GM23338 (cell line): ENCODE measurements at regions not wholly inside any gene's neighbourhood (a gene's known extent, or its start where the extent isn't known, plus 50 kb on each side); places are given as distances from the start of the nearest gene placed in this dataset.
A peak's percentile ranks its signal among the peaks of the same experiment; 100 is the strongest.

Experiments
- ATAC-seq: fragments of 200-7000 bp; cut with Tn5 transposase; 3 replicates; pipeline ENCODE4 v1.9.1; 2020
- DNase-seq: peaks from one replicate; pipeline ENCODE4 v3.0.0-alpha.2; 2015; ENCODE audit warnings: low spot score
- H2AFZ ChIP-seq: fragments of 200-600 bp; sonication (generic); 2 replicates; pipeline ENCODE4 v1.8.0; 2016; ENCODE audit warnings: antibody characterized with exemption, mild to moderate bottlenecking, moderate library complexity
- H3F3A ChIP-seq: fragments of 200-600 bp; sonication (generic); replicated peaks from 2 replicates; pipeline ENCODE4 v1.8.0; 2017; ENCODE audit warnings: antibody characterized with exemption, mixed run types, low read depth
- H3K27ac ChIP-seq: fragments of 200-600 bp; sonication (generic); 2 replicates; pipeline ENCODE4 v1.6.1; 2016; ENCODE audit warnings: low read depth
- H3K27me3 ChIP-seq: fragments of 200-600 bp; sonication (generic); 2 replicates; pipeline ENCODE4 v1.8.0; 2016; ENCODE audit warnings: mild to moderate bottlenecking, mixed run types, moderate library complexity; ENCODE audit not compliant: insufficient read depth
- H3K36me3 ChIP-seq: fragments of 200-600 bp; sonication (generic); 2 replicates; pipeline ENCODE4 v1.8.0; 2016; ENCODE audit warnings: mild to moderate bottlenecking; ENCODE audit not compliant: insufficient read depth
- H3K4me1 ChIP-seq: fragments of 200-600 bp; sonication (generic); 2 replicates; pipeline ENCODE4 v1.8.0; 2016; ENCODE audit warnings: mild to moderate bottlenecking, moderate library complexity; ENCODE audit not compliant: insufficient read depth
- H3K4me2 ChIP-seq: fragments of 200-600 bp; sonication (generic); 2 replicates; pipeline ENCODE4 v1.7.1; 2017; ENCODE audit warnings: mixed run types
- H3K4me3 ChIP-seq: fragments of 200-600 bp; sonication (generic); 2 replicates; pipeline ENCODE4 v1.6.1; 2016; ENCODE audit warnings: mixed run types
- H3K79me2 ChIP-seq: fragments of 200-600 bp; sonication (generic); replicated peaks from 2 replicates; pipeline ENCODE4 v1.8.0; 2017; ENCODE audit warnings: mild to moderate bottlenecking; ENCODE audit not compliant: insufficient read depth
- H3K9me2 ChIP-seq: fragments of 200-600 bp; sonication (generic); 2 replicates; pipeline ENCODE4 v1.8.0; 2017; ENCODE audit not compliant: insufficient read depth
- H4K20me1 ChIP-seq: fragments of 200-600 bp; sonication (generic); replicated peaks from 2 replicates; pipeline ENCODE4 v1.8.0; 2017; ENCODE audit warnings: mild to moderate bottlenecking; ENCODE audit not compliant: insufficient read depth
- H3K27ac Mint-ChIP-seq: 2 replicates; pipeline ENCODE4 v1.8.0; 2020; ENCODE audit warnings: inconsistent platforms, mild to moderate bottlenecking, moderate library complexity, mixed read lengths
- H3K27me3 Mint-ChIP-seq: 3 replicates; pipeline ENCODE4 v1.8.0; 2022; ENCODE audit warnings: low read depth, mild to moderate bottlenecking, moderate library complexity, mixed read lengths, inconsistent platforms; ENCODE audit not compliant: insufficient read depth, poor library complexity
- H3K36me3 Mint-ChIP-seq: 3 replicates; pipeline ENCODE4 v1.8.0; 2021; ENCODE audit warnings: low read depth, mild to moderate bottlenecking, inconsistent platforms, moderate library complexity, mixed read lengths
- H3K4me1 Mint-ChIP-seq: 3 replicates; pipeline ENCODE4 v1.8.0; 2020; ENCODE audit warnings: mild to moderate bottlenecking, inconsistent platforms, mixed read lengths
- H3K4me3 Mint-ChIP-seq: 3 replicates; pipeline ENCODE4 v1.8.0; 2021; ENCODE audit warnings: moderate library complexity, mild to moderate bottlenecking, inconsistent platforms, mixed read lengths
- H3K9me3 Mint-ChIP-seq: 3 replicates; pipeline ENCODE4 v1.8.0; 2020; ENCODE audit warnings: moderate library complexity, mild to moderate bottlenecking, inconsistent platforms, mixed read lengths
- CREB1 ChIP-seq: fragments of 250-450 bp; sonication (Bioruptor Pico); IDR thresholded peaks from 2 replicates; pipeline ENCODE4 v1.5.0; 2020; ENCODE audit warnings: low read depth, mild to moderate bottlenecking, moderate library complexity
- ETS1 ChIP-seq: IDR thresholded peaks from 2 replicates; pipeline ENCODE4 v1.6.1; 2016; ENCODE audit warnings: antibody characterized with exemption
- EZH2 ChIP-seq: fragments of 200-600 bp; sonication (generic); IDR thresholded peaks from one replicate; pipeline ENCODE4 v1.8.0; 2017; ENCODE audit warnings: antibody characterized with exemption, mild to moderate bottlenecking, low read depth; ENCODE audit not compliant: unreplicated experiment
- EZH2phosphoT487 ChIP-seq: fragments of 200-600 bp; sonication (generic); IDR thresholded peaks from one replicate; pipeline ENCODE4 v1.8.1; 2018; ENCODE audit warnings: antibody characterized with exemption; ENCODE audit not compliant: unreplicated experiment
- JUNB ChIP-seq: IDR thresholded peaks from one replicate; pipeline ENCODE4 v1.6.1; 2016; ENCODE audit warnings: antibody characterized with exemption; ENCODE audit not compliant: unreplicated experiment
- NANOG ChIP-seq: IDR thresholded peaks from 2 replicates; pipeline ENCODE4 v1.6.1; 2016; ENCODE audit warnings: antibody characterized with exemption, borderline replicate concordance
- POLR2AphosphoS5 ChIP-seq: IDR thresholded peaks from 2 replicates; pipeline ENCODE4 v1.6.1; 2016; ENCODE audit warnings: antibody characterized with exemption, low read depth
- REST ChIP-seq: IDR thresholded peaks from one replicate; pipeline ENCODE4 v1.6.1; 2018; ENCODE audit warnings: antibody characterized with exemption; ENCODE audit not compliant: unreplicated experiment
- STAT1 ChIP-seq: IDR thresholded peaks from one replicate; pipeline ENCODE4 v1.6.1; 2016; ENCODE audit warnings: antibody characterized with exemption; ENCODE audit not compliant: unreplicated experiment
- ZNF114 ChIP-seq: fragments of 250-450 bp; sonication (Bioruptor Pico); IDR thresholded peaks from 2 replicates; pipeline ENCODE4 v1.5.0; 2020; ENCODE audit warnings: mild to moderate bottlenecking, moderate library complexity
- ZNF331 ChIP-seq: fragments of 250-450 bp; sonication (Bioruptor Pico); IDR thresholded peaks from 2 replicates; pipeline ENCODE4 v1.5.0; 2020; ENCODE audit warnings: low read depth, mild to moderate bottlenecking, moderate library complexity
- TF ChIP-seq, protein P1 (sequence below), 2 experiments: fragments of 200-600 bp in 1 of 2; sonication (generic) in 1 of 2; conservative IDR thresholded peaks; 2 replicates each; pipeline versions ENCODE4 v1.5.1 to v1.6.1; 2016 to 2017; ENCODE audit warnings: antibody characterized with exemption in 2 of 2, low read depth in 2 of 2, mild to moderate bottlenecking in 2 of 2, moderate library complexity in 1 of 2
- TF ChIP-seq, protein P2 (sequence below): fragments of 250-450 bp; sonication (Bioruptor Pico); IDR thresholded peaks from 2 replicates; pipeline ENCODE4 v1.5.0; 2020; ENCODE audit warnings: mild to moderate bottlenecking, moderate library complexity

DNA sequence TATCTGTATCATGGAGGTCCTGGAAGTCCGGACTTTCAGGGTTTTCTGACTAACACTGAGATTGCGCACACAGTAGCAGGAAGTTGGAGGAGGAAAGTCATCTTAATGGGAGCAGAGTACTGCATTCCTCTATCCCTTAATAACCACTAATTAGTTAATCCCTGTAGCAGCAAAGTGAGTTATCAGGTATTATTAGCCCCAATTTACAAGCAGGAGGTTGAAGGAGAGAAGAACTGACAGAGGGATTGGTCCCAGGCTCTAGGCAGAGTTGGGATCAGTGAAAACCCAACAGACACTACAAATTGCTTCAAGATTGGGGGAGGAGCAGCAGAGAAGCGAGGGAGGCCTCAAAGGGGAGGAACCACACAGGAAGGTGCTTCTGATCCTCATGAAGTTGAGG, 74.5 kb upstream of the XPA start:
- ATAC-seq: peak; percentile 18; the same call in 1 of the 3 replicates
- no peak overlapping the region for H3K4me3 ChIP-seq
- H3K4me2 ChIP-seq: no peak overlapping the region
- H3K9me2 ChIP-seq: no peaks in the 10 kb centered on the region; the same call in 1 of the 2 replicates
- H3K27ac Mint-ChIP-seq: no peak overlapping the region
- peaks cover 21% of the 10 kb centered on the region for H3K4me1 Mint-ChIP-seq
- H3K36me3 Mint-ChIP-seq: no peaks in the 10 kb centered on the region
- H3K9me3 Mint-ChIP-seq: no peaks in the 10 kb centered on the region
- H3K27me3 ChIP-seq: no peaks in the 10 kb centered on the region
- 0 out of 2 replicates have a peak overlapping the region, but pooled peaks have one; percentile 66 for H2AFZ ChIP-seq
- TF ChIP-seq, protein P1, sequence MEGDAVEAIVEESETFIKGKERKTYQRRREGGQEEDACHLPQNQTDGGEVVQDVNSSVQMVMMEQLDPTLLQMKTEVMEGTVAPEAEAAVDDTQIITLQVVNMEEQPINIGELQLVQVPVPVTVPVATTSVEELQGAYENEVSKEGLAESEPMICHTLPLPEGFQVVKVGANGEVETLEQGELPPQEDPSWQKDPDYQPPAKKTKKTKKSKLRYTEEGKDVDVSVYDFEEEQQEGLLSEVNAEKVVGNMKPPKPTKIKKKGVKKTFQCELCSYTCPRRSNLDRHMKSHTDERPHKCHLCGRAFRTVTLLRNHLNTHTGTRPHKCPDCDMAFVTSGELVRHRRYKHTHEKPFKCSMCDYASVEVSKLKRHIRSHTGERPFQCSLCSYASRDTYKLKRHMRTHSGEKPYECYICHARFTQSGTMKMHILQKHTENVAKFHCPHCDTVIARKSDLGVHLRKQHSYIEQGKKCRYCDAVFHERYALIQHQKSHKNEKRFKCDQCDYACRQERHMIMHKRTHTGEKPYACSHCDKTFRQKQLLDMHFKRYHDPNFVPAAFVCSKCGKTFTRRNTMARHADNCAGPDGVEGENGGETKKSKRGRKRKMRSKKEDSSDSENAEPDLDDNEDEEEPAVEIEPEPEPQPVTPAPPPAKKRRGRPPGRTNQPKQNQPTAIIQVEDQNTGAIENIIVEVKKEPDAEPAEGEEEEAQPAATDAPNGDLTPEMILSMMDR (conservative IDR thresholded peaks at IDR 0.05; ENCODE audit: low read depth in 2 of 2): no peak
- TF ChIP-seq EZH2 (no peak), REST (no peak), ZNF331 (CRISPR knock-in tag) (no peak), POLR2AphosphoS5 (no peak), NANOG (no peak), ZNF114 (no peak), CREB1 (CRISPR knock-in tag) (no peak), ETS1 (no peak), EZH2phosphoT487 (no peak), JUNB (no peak), STAT1 (no peak)
- TF ChIP-seq, protein P2, sequence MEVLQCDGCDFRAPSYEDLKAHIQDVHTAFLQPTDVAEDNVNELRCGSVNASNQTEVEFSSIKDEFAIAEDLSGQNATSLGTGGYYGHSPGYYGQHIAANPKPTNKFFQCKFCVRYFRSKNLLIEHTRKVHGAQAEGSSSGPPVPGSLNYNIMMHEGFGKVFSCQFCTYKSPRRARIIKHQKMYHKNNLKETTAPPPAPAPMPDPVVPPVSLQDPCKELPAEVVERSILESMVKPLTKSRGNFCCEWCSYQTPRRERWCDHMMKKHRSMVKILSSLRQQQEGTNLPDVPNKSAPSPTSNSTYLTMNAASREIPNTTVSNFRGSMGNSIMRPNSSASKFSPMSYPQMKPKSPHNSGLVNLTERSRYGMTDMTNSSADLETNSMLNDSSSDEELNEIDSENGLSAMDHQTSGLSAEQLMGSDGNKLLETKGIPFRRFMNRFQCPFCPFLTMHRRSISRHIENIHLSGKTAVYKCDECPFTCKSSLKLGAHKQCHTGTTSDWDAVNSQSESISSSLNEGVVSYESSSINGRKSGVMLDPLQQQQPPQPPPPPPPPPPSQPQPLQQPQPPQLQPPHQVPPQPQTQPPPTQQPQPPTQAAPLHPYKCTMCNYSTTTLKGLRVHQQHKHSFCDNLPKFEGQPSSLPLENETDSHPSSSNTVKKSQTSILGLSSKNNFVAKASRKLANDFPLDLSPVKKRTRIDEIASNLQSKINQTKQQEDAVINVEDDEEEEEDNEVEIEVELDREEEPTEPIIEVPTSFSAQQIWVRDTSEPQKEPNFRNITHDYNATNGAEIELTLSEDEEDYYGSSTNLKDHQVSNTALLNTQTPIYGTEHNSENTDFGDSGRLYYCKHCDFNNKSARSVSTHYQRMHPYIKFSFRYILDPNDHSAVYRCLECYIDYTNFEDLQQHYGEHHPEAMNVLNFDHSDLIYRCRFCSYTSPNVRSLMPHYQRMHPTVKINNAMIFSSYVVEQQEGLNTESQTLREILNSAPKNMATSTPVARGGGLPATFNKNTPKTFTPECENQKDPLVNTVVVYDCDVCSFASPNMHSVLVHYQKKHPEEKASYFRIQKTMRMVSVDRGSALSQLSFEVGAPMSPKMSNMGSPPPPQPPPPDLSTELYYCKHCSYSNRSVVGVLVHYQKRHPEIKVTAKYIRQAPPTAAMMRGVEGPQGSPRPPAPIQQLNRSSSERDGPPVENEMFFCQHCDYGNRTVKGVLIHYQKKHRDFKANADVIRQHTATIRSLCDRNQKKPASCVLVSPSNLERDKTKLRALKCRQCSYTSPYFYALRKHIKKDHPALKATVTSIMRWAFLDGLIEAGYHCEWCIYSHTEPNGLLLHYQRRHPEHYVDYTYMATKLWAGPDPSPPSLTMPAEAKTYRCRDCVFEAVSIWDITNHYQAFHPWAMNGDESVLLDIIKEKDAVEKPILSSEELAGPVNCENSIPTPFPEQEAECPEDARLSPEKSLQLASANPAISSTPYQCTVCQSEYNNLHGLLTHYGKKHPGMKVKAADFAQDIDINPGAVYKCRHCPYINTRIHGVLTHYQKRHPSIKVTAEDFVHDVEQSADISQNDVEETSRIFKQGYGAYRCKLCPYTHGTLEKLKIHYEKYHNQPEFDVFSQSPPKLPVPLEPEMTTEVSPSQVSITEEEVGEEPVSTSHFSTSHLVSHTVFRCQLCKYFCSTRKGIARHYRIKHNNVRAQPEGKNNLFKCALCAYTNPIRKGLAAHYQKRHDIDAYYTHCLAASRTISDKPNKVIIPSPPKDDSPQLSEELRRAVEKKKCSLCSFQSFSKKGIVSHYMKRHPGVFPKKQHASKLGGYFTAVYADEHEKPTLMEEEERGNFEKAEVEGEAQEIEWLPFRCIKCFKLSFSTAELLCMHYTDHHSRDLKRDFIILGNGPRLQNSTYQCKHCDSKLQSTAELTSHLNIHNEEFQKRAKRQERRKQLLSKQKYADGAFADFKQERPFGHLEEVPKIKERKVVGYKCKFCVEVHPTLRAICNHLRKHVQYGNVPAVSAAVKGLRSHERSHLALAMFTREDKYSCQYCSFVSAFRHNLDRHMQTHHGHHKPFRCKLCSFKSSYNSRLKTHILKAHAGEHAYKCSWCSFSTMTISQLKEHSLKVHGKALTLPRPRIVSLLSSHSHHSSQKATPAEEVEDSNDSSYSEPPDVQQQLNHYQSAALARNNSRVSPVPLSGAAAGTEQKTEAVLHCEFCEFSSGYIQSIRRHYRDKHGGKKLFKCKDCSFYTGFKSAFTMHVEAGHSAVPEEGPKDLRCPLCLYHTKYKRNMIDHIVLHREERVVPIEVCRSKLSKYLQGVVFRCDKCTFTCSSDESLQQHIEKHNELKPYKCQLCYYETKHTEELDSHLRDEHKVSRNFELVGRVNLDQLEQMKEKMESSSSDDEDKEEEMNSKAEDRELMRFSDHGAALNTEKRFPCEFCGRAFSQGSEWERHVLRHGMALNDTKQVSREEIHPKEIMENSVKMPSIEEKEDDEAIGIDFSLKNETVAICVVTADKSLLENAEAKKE (CRISPR knock-in tag): no peak
- H3K79me2 ChIP-seq: no peaks in the 10 kb centered on the region
- H3K4me3 Mint-ChIP-seq: no peak overlapping the region
- no peaks in the 10 kb centered on the region for H3K36me3 ChIP-seq
- no peaks in the 10 kb centered on the region for H4K20me1 ChIP-seq
- H3K4me1 ChIP-seq: no peaks in the 10 kb centered on the region
- H3K27ac ChIP-seq: no peak overlapping the region
- no peaks in the 10 kb centered on the region for H3F3A ChIP-seq
- H3K27me3 Mint-ChIP-seq: peaks cover 8% of the 10 kb centered on the region
- DNase-seq: no peak
